Smooth muscle cell (in vitro differentiated cells): ENCODE measurements at regions not wholly inside any gene's neighbourhood (a gene's known extent, or its start where the extent isn't known, plus 50 kb on each side); places are given as distances from the start of the nearest gene placed in this dataset.

Experiments
- DNase-seq: peaks from one replicate; lab custom pipeline; 2025; ENCODE audit not compliant: unreplicated experiment; lab: John Stamatoyannopoulos, UW
- H2AFZ ChIP-seq: fragments of 200-600 bp; sonication (generic); 2 replicates; pipeline ENCODE4 v1.6.0; 2016; ENCODE audit warnings: antibody characterized with exemption, low read depth, mild to moderate bottlenecking
- H3F3A ChIP-seq: fragments of 200-600 bp; sonication (generic); 2 replicates; pipeline ENCODE4 v1.6.0; 2017; ENCODE audit warnings: antibody characterized with exemption, low read depth
- H3K27ac ChIP-seq: fragments of 200-600 bp; sonication (generic); 2 replicates; pipeline ENCODE4 v1.5.1; 2016; ENCODE audit warnings: low read depth, mild to moderate bottlenecking
- H3K27me3 ChIP-seq: fragments of 200-600 bp; sonication (generic); 2 replicates; pipeline ENCODE4 v1.6.1; 2016; ENCODE audit warnings: low read depth, mild to moderate bottlenecking
- H3K36me3 ChIP-seq: fragments of 200-600 bp; sonication (generic); 2 replicates; pipeline ENCODE4 v1.5.1; 2016; ENCODE audit warnings: low read depth
- H3K4me1 ChIP-seq: fragments of 200-600 bp; sonication (generic); 2 replicates; pipeline ENCODE4 v1.5.1; 2016; ENCODE audit warnings: low read depth
- H3K4me2 ChIP-seq: fragments of 200-600 bp; sonication (generic); 2 replicates; pipeline ENCODE4 v1.6.0; 2016; ENCODE audit warnings: mild to moderate bottlenecking
- H3K4me3 ChIP-seq: fragments of 200-600 bp; sonication (generic); 2 replicates; pipeline ENCODE4 v1.5.1; 2016; ENCODE audit warnings: mild to moderate bottlenecking
- H3K79me2 ChIP-seq: fragments of 200-600 bp; sonication (generic); 2 replicates; pipeline ENCODE4 v1.6.0; 2016; ENCODE audit warnings: low read depth, mild to moderate bottlenecking
- H3K9ac ChIP-seq: fragments of 200-600 bp; sonication (generic); 2 replicates; pipeline ENCODE4 v1.6.0; 2016; ENCODE audit warnings: low read depth
- H3K9me3 ChIP-seq: fragments of 200-600 bp; sonication (generic); replicated peaks from 2 replicates; pipeline ENCODE4 v1.5.1; 2016; ENCODE audit warnings: low read depth
- H4K20me1 ChIP-seq: fragments of 200-600 bp; sonication (generic); 2 replicates; pipeline ENCODE4 v1.6.0; 2016; ENCODE audit warnings: low read depth
- WGBS: methylation state at CpG from one replicate; pipeline ENCODE4 v1.1.7; 2016; ENCODE audit warnings: low lambda C conversion rate; 5-methylcytosine and 5-hydroxymethylcytosine counted together
- TF ChIP-seq, protein P1 (sequence below): fragments of 200-600 bp; sonication (generic); IDR thresholded peaks from 2 replicates; pipeline ENCODE4 v1.5.1; 2017; ENCODE audit warnings: borderline replicate concordance, mild to moderate bottlenecking, antibody characterized with exemption; ENCODE audit not compliant: insufficient read depth, poor library complexity, severe bottlenecking

DNA sequence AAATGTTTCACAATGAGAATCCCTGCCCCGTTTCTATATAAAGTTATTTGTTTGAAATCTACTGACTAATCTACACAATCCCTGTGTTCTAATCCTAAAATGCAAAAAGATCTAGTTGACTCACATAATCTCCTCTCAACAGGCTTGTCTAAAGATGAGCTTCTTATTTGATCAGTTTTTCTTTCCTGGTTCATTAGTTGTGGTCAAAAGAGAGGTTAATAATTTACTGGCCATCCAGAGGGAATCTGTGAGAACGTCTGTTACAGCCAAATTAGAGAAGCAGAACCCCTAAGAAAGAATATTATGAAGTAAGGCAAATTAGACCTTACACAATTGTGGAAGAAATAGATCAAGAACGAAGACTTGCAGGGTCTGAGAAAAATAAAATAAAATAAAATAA lies 173.7 kb upstream of the ANO3 start:
- TF ChIP-seq, protein P1, sequence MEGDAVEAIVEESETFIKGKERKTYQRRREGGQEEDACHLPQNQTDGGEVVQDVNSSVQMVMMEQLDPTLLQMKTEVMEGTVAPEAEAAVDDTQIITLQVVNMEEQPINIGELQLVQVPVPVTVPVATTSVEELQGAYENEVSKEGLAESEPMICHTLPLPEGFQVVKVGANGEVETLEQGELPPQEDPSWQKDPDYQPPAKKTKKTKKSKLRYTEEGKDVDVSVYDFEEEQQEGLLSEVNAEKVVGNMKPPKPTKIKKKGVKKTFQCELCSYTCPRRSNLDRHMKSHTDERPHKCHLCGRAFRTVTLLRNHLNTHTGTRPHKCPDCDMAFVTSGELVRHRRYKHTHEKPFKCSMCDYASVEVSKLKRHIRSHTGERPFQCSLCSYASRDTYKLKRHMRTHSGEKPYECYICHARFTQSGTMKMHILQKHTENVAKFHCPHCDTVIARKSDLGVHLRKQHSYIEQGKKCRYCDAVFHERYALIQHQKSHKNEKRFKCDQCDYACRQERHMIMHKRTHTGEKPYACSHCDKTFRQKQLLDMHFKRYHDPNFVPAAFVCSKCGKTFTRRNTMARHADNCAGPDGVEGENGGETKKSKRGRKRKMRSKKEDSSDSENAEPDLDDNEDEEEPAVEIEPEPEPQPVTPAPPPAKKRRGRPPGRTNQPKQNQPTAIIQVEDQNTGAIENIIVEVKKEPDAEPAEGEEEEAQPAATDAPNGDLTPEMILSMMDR = no peak
- Histone ChIP-seq H3K27me3 (no peaks in the 10 kb centered on the region), H2AFZ (no peak overlapping the region), H3F3A (no peaks in the 10 kb centered on the region), H3K4me3 (no peak overlapping the region), H3K79me2 (no peaks in the 10 kb centered on the region), H3K9me3 (no peaks in the 10 kb centered on the region), H4K20me1 (no peaks in the 10 kb centered on the region), H3K4me1 (no peaks in the 10 kb centered on the region), H3K9ac (no peak overlapping the region), H3K27ac (no peak overlapping the region), H3K4me2 (no peak overlapping the region), H3K36me3 (no peaks in the 10 kb centered on the region)
- 73% methylated on average over 3 of the region's 3 CpGs for WGBS
- no peak for DNase-seq

DNA sequence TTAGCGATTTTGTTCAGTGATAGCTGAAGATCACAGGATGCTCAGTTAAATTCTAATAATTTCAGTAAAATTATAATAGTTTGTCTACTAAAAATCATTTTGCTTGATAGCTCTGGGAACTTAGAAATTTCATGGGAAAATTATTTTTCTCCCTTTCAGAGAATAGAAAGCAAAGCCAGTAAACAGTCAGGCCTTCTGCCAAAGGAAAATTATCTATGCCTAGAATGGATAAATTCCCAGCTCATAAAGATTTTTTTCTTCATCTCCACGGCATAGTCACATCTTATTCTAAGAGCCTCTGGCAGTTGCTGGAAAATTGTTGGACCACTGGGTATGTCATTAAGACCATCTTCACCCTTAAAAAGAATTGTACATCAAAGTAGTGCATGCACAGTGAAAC lies 169.6 kb upstream of the ANO3 start:
- H2AFZ ChIP-seq = no peak overlapping the region
- 87% methylated on average over 2 of the region's 2 CpGs for WGBS

DNA sequence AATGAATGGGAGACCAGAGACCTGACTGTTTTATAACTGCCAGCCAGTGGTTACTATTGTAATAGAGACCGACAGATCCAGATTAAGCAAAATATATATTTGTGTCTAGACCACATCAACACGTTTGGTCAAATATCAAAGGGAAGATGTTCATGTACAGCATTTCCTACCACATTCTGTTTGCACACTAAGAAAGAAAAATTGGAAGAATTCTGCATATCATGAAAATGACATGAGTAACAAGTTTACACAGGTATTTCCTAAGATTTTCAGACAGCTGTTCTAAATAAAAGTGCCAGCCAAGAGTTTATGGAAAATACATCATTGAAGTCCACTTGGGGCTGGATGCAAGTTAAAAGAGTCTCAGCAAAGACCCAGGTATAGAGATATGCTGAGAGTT lies 145.5 kb upstream of the ANO3 start:
- Histone ChIP-seq H3K4me2 (no peak overlapping the region), H3K27ac (peak overlapping the region; percentile 1), H2AFZ (no peak overlapping the region), H3K27me3 (no peaks in the 10 kb centered on the region), H3K36me3 (no peaks in the 10 kb centered on the region), H4K20me1 (no peaks in the 10 kb centered on the region), H3F3A (peaks cover 4% of the 10 kb centered on the region), H3K4me1 (peaks cover 8% of the 10 kb centered on the region), H3K4me3 (no peak overlapping the region), H3K79me2 (no peaks in the 10 kb centered on the region), H3K9me3 (no peaks in the 10 kb centered on the region), H3K9ac (no peak overlapping the region)
- 80% methylated on average over 2 of the region's 2 CpGs for WGBS
- TF ChIP-seq, protein P1 = no peak
- DNase-seq = no peak

More for the DNA sequence above, 169.6 kb upstream of the ANO3 start:
- no peaks in the 10 kb centered on the region for H3K36me3 ChIP-seq
- H3K9me3 ChIP-seq = no peaks in the 10 kb centered on the region
- no peaks in the 10 kb centered on the region for H3K79me2 ChIP-seq
- H3K4me2 ChIP-seq = no peak overlapping the region
- no peak for DNase-seq
- H3K27ac ChIP-seq = no peak overlapping the region
- no peaks in the 10 kb centered on the region for H4K20me1 ChIP-seq
- TF ChIP-seq, protein P1 = no peak
- no peaks in the 10 kb centered on the region for H3K27me3 ChIP-seq
- no peak overlapping the region for H3K4me3 ChIP-seq
- H3K9ac ChIP-seq = no peak overlapping the region
- H3K4me1 ChIP-seq = no peaks in the 10 kb centered on the region
- no peaks in the 10 kb centered on the region for H3F3A ChIP-seq

DNA sequence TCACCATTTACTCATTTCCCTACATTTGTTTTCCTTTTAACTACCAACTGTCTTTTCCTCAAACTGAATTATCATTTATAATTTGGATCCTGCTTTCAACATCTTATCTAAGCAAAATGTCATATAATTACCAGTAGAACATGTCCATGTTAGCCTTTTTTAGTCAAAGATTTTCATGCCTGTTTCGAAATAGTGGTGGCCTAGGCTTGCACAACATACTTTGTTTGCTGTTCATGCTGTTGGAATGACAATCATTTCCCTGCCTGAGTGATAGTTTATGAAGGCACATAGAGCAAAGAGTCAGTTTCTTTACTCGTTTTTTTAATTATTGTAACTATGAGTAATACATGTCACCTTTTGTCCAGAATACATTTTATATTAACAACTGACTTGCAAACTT lies 144.3 kb upstream of the ANO3 start:
- DNase-seq = no peak

More for the DNA sequence above, 144.3 kb upstream of the ANO3 start:
- Histone ChIP-seq H3K4me3 (no peak overlapping the region), H3K36me3 (no peaks in the 10 kb centered on the region), H3K4me1 (peaks cover 8% of the 10 kb centered on the region), H3K79me2 (no peaks in the 10 kb centered on the region), H3K9me3 (no peaks in the 10 kb centered on the region), H3K4me2 (peak overlapping the region; percentile 47), H3F3A (peaks cover 4% of the 10 kb centered on the region), H3K27ac (peak overlapping the region; percentile 63), H3K9ac (no peak overlapping the region), H4K20me1 (no peaks in the 10 kb centered on the region), H3K27me3 (no peaks in the 10 kb centered on the region), H2AFZ (peak overlapping the region; percentile 14)
- 16% methylated on average over 2 of the region's 2 CpGs for WGBS
- TF ChIP-seq, protein P1 = no peak
